Activated T-cell treated with anti-CD3 and anti-CD28 coated beads, Interleukin-2, amount 50 U/mL, for 1 hour (primary cell): ENCODE measurements at regions not wholly inside any gene's neighbourhood (a gene's known extent, or its start where the extent isn't known, plus 50 kb on each side); places are given as distances from the start of the nearest gene placed in this dataset.
A peak's percentile ranks its signal among the peaks of the same experiment; 100 is the strongest.

Experiments
- DNase-seq: peaks from one replicate; pipeline ENCODE4 v3.0.0-alpha.2; 2020

- DNase-seq: peak; percentile 47
These were observed 107.6 kb upstream of the SPRY4 start for GRCh38 chr5:142432369-142432863.

DNA sequence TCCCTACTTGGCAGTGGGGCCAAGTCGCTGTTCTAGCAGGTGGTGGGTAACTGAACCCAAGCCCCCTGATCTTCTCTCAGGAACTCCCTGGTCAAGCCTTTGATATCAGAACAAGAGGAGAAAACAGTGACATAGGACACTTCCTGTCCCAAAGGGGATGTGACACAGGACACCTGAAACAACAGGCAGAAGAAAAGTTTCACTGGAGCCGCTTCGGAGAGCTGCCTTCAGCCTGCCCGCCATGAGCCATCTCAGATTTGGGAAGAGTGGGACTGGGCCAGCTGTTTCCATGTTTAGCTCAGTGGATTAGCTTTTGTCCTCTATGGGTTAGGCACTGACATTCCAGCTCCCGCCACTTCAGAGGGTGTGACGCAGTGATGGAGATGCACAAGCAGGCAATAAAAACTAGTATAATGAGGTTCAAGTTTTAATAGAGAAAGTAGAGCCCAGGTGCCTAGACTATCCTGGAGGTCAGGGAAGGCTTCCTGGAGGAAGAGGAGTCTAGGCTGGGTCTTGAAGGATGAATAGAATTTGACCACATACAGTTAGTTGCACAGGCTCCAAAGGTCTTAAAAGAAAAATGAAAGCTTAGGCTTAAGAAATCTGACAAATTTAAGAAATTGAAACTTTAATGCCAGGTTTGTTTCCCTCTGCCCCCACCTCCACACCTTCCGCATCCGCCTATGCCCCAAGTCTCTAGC, 104.1 kb upstream of the SPRY4 start:
- DNase-seq: no peak

DNA sequence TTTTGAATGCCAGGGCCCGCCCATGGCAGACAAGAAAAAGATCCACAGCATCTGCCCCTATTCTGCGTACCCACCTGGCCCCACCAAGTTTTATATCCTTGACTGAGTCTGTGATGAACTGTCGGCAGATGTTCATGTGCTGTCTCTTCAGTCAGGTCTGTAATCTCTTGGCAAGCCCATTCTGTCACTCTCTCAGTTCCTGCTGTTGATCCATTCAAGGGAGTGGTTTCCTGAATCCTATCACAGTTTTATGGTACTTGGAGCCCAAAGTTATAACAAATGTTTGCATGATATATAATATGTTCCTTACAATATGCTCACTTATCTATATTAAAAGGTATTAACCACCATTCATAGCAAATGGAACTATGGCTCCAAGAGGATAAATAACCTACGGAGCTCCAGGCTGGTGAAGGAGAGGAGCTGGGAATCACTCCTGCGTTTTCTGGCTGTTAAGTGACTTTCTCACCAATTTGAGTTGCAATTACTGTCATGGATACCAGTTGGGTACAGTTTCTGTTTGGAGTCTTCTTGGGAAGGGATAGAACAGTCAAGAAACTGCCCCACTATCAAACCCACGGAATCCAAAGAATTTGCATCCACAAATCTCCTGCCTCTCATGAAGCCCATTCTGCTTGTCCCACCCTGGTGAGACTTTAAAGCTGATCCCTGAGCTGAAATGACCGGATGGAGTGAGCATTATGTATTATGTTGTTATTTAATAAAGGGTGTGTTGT, 103.4 kb upstream of the SPRY4 start:
- DNase-seq: no peak

DNA sequence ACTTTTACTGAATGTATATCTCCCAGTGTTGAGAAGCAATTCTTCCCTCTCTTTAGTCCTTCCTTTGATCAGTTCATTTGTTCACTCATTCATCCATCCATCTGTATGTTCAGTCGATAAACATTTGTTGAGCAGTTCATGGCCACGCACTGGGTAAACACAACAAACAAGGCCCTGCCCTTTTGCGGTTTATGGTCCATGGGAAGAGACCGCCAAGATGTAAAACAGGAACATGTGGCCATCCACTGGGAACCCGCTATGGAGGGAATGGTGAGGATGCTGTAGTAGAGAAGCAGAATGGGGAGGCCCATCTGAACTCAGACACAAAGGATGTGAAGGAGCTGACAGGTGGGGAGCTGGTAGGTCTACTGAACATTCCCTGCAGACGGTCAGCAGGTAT, 102.7 kb upstream of the SPRY4 start:
- DNase-seq: no peak

DNA sequence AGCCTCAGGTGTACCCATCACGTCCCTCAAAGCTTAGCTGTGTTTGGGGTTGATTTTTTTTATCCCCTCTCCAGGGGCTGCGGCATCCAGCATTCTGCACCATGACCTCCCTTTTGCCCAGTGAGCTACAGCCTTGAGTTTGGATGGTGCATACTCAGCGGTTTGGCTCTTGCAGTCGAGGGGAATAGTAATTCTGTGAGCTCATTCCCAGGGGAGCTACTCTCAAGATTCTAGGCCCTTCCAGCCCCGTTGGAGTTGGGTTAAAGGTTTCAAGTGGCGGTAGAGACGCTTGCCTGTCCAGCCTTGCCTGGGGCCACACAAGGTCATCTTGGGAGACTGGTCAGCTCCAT, 102.2 kb upstream of the SPRY4 start:
- no peak for DNase-seq

DNA sequence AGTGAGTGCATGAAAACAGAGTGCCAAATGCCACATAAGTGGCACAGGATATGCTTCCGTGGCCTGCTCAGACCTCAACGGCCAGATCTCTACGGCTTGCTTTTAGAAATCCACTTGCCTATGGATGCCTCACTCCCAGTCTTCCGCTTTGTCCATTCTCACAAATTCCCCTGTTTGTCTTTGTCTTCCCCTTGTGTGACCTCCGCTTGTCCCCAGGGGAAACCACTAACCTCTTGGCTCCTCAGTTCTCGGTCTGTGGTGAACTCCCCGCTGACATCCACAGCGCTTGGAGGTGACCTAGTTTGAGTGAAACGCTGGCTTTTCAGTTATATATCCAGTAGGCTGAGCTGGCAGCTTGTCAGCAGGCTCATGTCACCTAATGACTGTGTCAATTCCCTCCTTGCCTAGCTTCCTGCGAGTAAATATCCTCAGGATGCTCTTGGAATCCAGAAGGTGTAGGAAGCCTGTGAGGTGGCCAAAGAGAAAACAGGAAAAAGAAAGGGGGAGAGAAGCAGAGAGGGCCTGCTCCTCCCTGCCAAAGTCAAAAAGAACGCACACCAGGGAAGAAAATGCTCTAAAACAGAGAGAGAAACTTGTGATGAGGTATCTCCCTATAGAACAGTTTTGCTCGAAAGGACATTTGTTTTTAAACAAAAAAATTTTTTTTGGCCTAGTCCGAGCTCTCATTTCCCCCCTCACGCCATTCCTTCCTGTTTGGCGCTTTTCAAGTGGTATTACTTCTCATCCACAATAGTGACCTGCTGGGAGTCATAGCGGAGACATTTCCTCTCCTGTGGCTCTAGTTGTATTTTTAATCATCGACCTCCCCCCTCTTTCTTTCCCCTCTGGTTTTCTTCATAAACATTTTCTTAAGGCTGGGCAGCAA, 101.6 kb upstream of the SPRY4 start:
- DNase-seq: peak; percentile 45

DNA sequence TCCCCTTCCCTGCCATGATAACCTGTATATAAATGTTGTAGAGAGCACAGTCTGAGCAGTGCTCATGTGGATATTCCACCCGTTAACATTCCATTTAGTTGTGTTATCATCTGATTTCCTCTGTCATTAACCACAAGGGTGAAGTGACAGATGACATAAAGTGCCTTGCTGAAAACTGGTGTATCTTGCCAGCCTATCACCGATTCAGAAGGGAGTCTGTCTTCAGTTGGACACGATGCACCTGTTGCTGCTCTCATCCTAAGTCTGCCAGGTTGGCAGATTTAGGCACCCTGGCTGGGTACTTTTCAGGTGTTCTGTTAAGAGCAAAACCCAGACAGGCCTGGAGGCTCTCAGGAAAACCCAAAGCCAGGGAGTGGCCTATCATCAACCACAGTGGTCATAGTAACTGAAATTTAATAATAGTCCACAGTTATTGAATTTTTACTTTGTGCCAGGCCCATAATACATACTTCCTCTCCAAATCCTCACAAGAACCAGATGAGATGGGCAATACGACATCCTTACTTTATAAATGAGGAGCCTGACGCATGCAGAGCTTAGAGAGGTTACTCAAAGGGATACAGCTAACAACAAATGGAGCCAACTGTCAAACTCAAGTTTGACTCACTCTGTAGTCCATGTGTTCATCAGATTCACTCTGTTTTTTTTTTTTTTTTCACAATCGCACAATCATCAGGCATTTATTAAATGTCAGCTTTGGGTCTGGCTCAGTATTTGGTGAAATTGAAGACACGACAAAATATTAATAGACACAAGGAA, 100.7 kb upstream of the SPRY4 start:
- no peak for DNase-seq

- DNase-seq: no peak
These were observed 97.6 kb upstream of the SPRY4 start for GRCh38 chr5:142422429-142422828.

- no peak for DNase-seq
These were observed 97.0 kb upstream of the SPRY4 start for GRCh38 chr5:142421621-142422397.

DNA sequence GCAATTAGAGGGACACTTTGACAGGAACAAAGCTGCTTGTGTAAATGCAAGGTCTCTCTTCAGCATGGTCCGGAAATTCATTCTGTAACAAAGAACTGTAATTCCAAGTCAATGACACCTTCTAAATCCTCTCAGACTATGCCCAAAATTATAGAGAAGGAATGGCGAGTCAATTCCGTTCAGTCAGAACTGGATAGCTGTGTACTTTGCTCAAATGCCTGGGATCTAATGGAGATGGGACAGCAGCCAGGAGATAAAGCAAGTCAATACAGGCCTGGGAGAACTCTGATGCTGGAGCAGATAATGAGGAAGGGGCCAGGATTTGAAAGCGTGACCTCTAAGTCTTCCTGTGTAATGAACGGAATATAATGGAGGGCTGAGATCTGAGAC, 96.4 kb upstream of the SPRY4 start:
- no peak for DNase-seq

GRCh38 chr5:142420561-142421227, 95.9 kb upstream of the SPRY4 start:
- DNase-seq: no peak

- no peak for DNase-seq
These were observed 87.8 kb upstream of the SPRY4 start for GRCh38 chr5:142412581-142412980.

DNA sequence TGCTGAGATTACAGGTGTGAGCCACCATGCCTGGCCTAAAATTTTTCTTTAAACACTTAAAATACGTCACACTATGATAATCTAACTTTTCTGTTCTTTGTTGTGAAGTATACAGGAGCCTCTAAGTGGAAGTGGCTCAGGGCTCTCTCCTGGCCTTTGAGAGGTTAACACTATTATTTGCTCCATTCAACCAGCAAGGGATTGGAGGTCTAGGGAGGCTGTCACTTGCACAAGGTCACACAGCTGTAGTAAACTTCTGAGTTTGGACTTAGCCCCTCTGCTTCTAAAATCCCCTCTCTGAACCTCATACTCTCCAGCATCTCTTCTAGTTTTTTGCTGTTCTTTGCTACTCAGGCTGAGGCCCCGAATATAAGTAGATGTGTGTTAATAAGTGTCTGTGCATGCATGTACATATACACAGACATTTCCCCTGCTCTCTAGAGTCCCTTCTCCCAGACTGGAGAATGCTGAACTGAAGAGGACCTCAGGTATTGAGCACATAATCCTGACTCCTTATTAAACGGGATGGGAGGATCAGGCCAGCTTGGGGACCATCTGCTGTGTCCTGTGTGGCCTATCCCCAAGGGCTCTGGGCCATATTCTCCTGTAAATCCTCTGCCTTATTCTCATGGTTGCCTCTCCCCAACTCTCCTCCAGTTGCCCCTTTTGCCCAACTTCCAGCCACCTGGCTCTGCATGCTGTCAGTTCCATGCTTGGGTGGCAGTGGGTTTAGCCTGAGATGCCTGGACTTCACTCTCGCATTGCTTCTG, 87.0 kb upstream of the SPRY4 start:
- DNase-seq: no peak

GRCh38 chr5:142411103-142411502, 86.3 kb upstream of the SPRY4 start:
- no peak for DNase-seq

- DNase-seq: no peak
These were observed 84.2 kb upstream of the SPRY4 start for GRCh38 chr5:142408981-142409481.

DNA sequence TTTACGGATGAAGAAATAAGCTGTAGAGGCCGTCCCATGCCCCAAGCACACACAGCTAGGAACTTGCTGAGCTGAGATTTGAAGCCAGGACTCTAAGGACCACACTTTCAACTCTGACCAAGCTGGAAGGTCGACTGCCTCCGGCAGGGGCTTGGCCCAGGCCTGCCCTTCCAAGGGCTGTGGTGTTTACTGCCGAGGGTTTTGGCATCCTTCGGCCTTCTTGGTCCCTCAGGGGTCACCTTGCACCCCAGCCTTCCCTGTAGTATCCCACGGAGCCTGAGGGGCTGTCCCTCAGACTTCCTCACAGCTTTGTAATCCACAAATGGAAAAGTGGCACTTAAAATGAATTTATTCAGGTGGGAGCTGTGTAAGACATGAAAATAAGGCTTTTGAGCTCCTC, 83.7 kb upstream of the SPRY4 start:
- no peak for DNase-seq

GRCh38 chr5:142405814-142406395, 81.1 kb upstream of the SPRY4 start:
- DNase-seq: no peak

- no peak for DNase-seq
These were observed 80.2 kb upstream of the SPRY4 start for GRCh38 chr5:142405023-142405422.

DNA sequence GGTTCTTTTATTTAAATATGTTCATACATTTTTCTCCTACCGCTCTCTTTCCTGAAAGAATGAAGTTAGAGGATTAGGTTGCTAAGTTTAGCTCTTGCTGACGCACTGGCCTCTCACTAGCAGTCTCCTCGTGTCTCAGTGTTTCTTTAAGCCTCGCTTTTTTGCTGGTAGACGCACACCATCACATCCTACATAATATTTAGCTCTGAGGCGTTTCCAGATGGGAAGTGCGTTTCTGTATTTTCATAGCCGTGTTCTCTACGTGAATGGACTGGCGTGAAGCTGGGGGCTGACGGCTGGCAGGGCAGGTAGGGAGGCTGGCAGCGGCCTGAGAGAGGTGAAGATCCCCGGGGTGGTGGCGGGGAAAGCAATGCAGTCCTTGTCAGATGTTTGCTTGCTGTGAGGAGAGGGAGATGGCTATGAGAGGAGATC, 79.2 kb upstream of the SPRY4 start:
- DNase-seq: no peak

- DNase-seq: no peak
These were observed 78.8 kb upstream of the SPRY4 start for GRCh38 chr5:142403583-142403982.
